GM12865 (cell line): ENCODE measurements at regions not wholly inside any gene's neighbourhood (a gene's known extent, or its start where the extent isn't known, plus 50 kb on each side); places are given as distances from the start of the nearest gene placed in this dataset.

ENCODE experiments used
- DNase-seq: peaks from one replicate; pipeline ENCODE4 v3.0.0; 2010; ENCODE audit warnings: low read depth
- H3K4me3 ChIP-seq: 2 replicates; pipeline ENCODE4 v1.5.1; 2011; ENCODE audit warnings: mild to moderate bottlenecking, low read depth, low read length, control low read depth
- CTCF ChIP-seq: IDR thresholded peaks from 2 replicates; pipeline ENCODE4 v1.5.1; 2011; ENCODE audit warnings: low read length, control low read depth, low read depth, inconsistent platforms; ENCODE audit not compliant: insufficient read depth; ENCODE audit errors: missing control alignments

DNA sequence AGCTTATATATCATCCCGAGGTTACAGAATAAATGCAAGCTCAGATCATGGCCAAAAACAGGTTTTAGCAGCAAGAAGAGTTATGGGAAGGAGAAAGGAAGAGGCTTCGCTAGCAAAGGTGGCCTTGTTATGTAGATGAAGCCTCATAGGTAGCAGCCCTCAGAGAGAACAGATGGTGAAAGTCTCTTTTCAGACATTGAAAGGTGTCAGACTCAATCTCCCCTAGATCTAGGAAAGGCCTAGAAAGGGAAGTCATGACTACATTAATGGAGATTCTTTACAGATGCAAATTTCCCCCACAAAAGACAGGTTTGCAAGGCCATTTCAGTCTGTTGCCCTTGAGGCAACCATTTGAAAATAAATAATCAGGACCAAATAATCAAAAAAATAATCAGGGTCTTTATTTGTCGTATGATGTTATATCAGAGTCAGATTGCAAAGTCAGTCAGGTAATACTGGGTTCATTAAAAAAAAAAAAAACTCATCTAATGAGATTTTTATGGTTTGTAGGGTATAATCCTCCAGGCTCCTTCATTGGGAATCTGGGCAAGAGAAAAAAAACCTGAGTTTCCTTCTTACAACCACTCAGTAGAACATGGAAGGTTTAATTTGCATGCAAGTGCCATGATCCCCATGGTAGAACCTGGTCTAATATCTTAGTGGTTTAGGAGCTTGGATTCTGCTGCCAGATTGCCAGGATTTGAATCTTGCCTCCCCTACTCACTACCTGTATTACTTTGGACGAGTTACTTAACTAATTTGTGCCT lies 50.8 kb upstream of the HTR2A start:
- DNase-seq: no peak
- no peak for TF ChIP-seq CTCF
- no peak overlapping the region for H3K4me3 ChIP-seq
